ENCODE measurements at regions not wholly inside any gene's neighbourhood (a gene's known extent, or its start where the extent isn't known, plus 50 kb on each side); places are given as distances from the start of the nearest gene placed in this dataset.

- H3K9ac ChIP-seq (ENCODE audit: low read length): no peak overlapping the region
- no peak overlapping the region for H3K4me2 ChIP-seq (ENCODE audit: low read length)
- ChIA-PET CTCF (no interaction called here), POLR2A (no interaction called here), RAD21 (ENCODE audit: low non-redundant PET in 1 of 2, low total read pairs in 2 of 2, uncharacterized antibody in 2 of 2, unreplicated experiment in 2 of 2) (no interaction called here)
- no peaks in the 10 kb centered on the region for H3K79me2 ChIP-seq (ENCODE audit: insufficient read depth, low read length)
- no peak overlapping the region for H2AFZ ChIP-seq (ENCODE audit: low read depth, low read length, poor library complexity, severe bottlenecking)
- no peak overlapping the region for H3K27ac ChIP-seq (ENCODE audit: low read depth, low read length)
- ATAC-seq: no peak
- H3K27me3 ChIP-seq (ENCODE audit: insufficient read depth, low read length): no peaks in the 10 kb centered on the region
- intact Hi-C loops (cut with micrococcal nuclease): no loop called here
- no peak overlapping the region for H3K4me3 ChIP-seq (replicated peaks in 1 of 2; ENCODE audit: low read depth in 1 of 2, low read length in 2 of 2)
- no peak for TF ChIP-seq POLR2A (IDR thresholded peaks at IDR 0.05; ENCODE audit: borderline replicate concordance, extremely low read depth, insufficient read depth, insufficient read length)
- TF ChIP-seq REST (IDR thresholded peaks at IDR 0.05; ENCODE audit: low read depth): no peak
- no peak for TF ChIP-seq ZFX (IDR thresholded peaks at IDR 0.05)
- no peak for TF ChIP-seq EZH2 (IDR thresholded peaks at IDR 0.05)
- no peak for TF ChIP-seq RAD21 (IDR thresholded peaks at IDR 0.05; ENCODE audit: low read depth)
- TF ChIP-seq EZH2phosphoT487 (IDR thresholded peaks at IDR 0.05; ENCODE audit: borderline replicate concordance): no peak
- TF ChIP-seq SP1 (IDR thresholded peaks at IDR 0.05; ENCODE audit: low read depth): no peak
- no peak for TF ChIP-seq CBX3 (IDR thresholded peaks at IDR 0.05; ENCODE audit: low read depth)
- TF ChIP-seq FOSL1 (IDR thresholded peaks at IDR 0.05; ENCODE audit: low read depth): no peak
- TF ChIP-seq TCF7L2 (IDR thresholded peaks at IDR 0.05; ENCODE audit: borderline replicate concordance, extremely low read depth, insufficient read depth, insufficient read length): no peak
- TF ChIP-seq, protein P1, sequence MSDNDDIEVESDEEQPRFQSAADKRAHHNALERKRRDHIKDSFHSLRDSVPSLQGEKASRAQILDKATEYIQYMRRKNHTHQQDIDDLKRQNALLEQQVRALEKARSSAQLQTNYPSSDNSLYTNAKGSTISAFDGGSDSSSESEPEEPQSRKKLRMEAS (IDR thresholded peaks at IDR 0.05): no peak
- no peak for TF ChIP-seq JUND (IDR thresholded peaks at IDR 0.05)
- no peak for TF ChIP-seq CTCF (IDR thresholded peaks at IDR 0.05 in 2 of 3, conservative IDR thresholded peaks at IDR 0.05 in 1 of 3; ENCODE audit: borderline replicate concordance in 1 of 3, insufficient read depth in 1 of 3, low read depth in 2 of 3, low read length in 2 of 3)
- no peak for TF ChIP-seq CEBPB (IDR thresholded peaks at IDR 0.05; ENCODE audit: low read depth)
- no peak for TF ChIP-seq POLR2AphosphoS5 (IDR thresholded peaks at IDR 0.05; ENCODE audit: low read depth, low read length)
- TF ChIP-seq SRF (IDR thresholded peaks at IDR 0.05; ENCODE audit: low read depth): no peak
- BruUV-seq (replicated peaks): no TSS peak
- no peaks in the 10 kb centered on the region for H3K9me3 ChIP-seq (ENCODE audit: control insufficient read depth in 1 of 2, insufficient read depth in 1 of 2, low read depth in 1 of 2, low read length in 2 of 2)
- no peaks in the 10 kb centered on the region for H3K9me2 ChIP-seq (ENCODE audit: insufficient read depth)
- no peaks in the 10 kb centered on the region for H3K4me1 ChIP-seq (ENCODE audit: control insufficient read depth in 1 of 2, insufficient read depth in 2 of 2, low read length in 2 of 2)
- no peak for DNase-seq (ENCODE audit: low read depth, low spot score)
- no peaks in the 10 kb centered on the region for H3K36me3 ChIP-seq (ENCODE audit: control insufficient read depth in 1 of 2, insufficient read depth in 2 of 2, low read length in 2 of 2)
- no peaks in the 10 kb centered on the region for H4K20me1 ChIP-seq (ENCODE audit: insufficient read depth)
Measured at GRCh38 chr1:173414136-173414535, 63.0 kb upstream of the PRDX6 start.
